ENCODE measurements at regions not wholly inside any gene's neighbourhood (a gene's known extent, or its start where the extent isn't known, plus 50 kb on each side); places are given as distances from the start of the nearest gene placed in this dataset.

DNA sequence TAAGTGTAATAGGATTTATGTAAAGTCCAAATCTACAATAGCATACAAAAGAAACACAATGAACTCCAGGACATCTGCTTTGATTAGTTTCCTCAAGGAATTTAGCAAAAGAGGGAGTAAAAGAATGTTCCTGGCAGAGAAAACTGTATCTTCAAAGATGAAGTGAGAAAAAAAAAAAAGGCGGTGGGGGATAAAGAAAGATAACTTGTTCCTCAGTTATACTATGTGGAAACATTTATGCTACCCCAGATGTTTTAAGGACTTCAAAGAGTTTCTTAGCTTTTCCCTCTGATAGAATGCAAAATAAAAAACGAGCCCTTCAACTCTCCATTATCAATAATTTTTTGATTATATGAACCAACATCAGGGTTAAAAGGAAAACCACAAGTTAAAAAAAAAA is 908.9 kb upstream of the ADGRL2 start:
- no peaks in the 10 kb centered on the region for H3K9me3 ChIP-seq (replicated peaks in 1 of 2; ENCODE audit: control insufficient read depth in 1 of 2, insufficient read depth in 1 of 2, low read length in 2 of 2)
- H3K4me2 ChIP-seq (replicated peaks; ENCODE audit: extremely low read depth, low read length, poor library complexity, severe bottlenecking), result no peak overlapping the region
- TF ChIP-seq, protein P1, sequence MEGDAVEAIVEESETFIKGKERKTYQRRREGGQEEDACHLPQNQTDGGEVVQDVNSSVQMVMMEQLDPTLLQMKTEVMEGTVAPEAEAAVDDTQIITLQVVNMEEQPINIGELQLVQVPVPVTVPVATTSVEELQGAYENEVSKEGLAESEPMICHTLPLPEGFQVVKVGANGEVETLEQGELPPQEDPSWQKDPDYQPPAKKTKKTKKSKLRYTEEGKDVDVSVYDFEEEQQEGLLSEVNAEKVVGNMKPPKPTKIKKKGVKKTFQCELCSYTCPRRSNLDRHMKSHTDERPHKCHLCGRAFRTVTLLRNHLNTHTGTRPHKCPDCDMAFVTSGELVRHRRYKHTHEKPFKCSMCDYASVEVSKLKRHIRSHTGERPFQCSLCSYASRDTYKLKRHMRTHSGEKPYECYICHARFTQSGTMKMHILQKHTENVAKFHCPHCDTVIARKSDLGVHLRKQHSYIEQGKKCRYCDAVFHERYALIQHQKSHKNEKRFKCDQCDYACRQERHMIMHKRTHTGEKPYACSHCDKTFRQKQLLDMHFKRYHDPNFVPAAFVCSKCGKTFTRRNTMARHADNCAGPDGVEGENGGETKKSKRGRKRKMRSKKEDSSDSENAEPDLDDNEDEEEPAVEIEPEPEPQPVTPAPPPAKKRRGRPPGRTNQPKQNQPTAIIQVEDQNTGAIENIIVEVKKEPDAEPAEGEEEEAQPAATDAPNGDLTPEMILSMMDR (IDR thresholded peaks at IDR 0.05), result no peak
- no peak for DNase-seq
- Mint-ChIP-seq H3K27me3 (ENCODE audit: low read depth in 3 of 3) (no peaks in the 10 kb centered on the region), H3K4me1 (peaks cover 8% of the 10 kb centered on the region), H3K4me3 (no peak overlapping the region), H3K27ac (peak overlapping the region in 2 of 7 donors; percentile 11 to 46), H3K9me3 (no peaks in the 10 kb centered on the region), H3K36me3 (no peaks in the 10 kb centered on the region)
- no peaks in the 10 kb centered on the region for H3K36me3 ChIP-seq (replicated peaks in 1 of 2; ENCODE audit: control insufficient read depth in 1 of 2, insufficient read depth in 2 of 2, low read length in 2 of 2)
- H3K27me3 ChIP-seq (ENCODE audit: control insufficient read depth in 2 of 2, insufficient read depth in 2 of 2, low read length in 2 of 2), result no peaks in the 10 kb centered on the region
- H3K27ac ChIP-seq (ENCODE audit: low read depth in 1 of 2, low read length in 2 of 2), result no peak overlapping the region
- intact Hi-C loops (cut with micrococcal nuclease), result no loop called here
- no peak overlapping the region for H3K4me3 ChIP-seq (replicated peaks in 1 of 3; ENCODE audit: low read depth in 2 of 3, low read length in 3 of 3)
- no peaks in the 10 kb centered on the region for H3K4me1 ChIP-seq (ENCODE audit: control insufficient read depth in 1 of 2, insufficient read depth in 2 of 2, low read length in 2 of 2)
- no CpG with 5 or more reads among the region's 2 CpGs for WGBS (ENCODE audit: insufficient coverage)
- no peaks in the 10 kb centered on the region for H4K20me1 ChIP-seq (ENCODE audit: insufficient read depth, low read length)
- H3K79me2 ChIP-seq (ENCODE audit: insufficient read depth, low read length), result no peaks in the 10 kb centered on the region
- H3K9ac ChIP-seq (ENCODE audit: insufficient read depth, low read length, poor library complexity, severe bottlenecking), result no peak overlapping the region
- H2AFZ ChIP-seq (ENCODE audit: insufficient read depth, low read depth, low read length, poor library complexity, severe bottlenecking), result no peak overlapping the region

DNA sequence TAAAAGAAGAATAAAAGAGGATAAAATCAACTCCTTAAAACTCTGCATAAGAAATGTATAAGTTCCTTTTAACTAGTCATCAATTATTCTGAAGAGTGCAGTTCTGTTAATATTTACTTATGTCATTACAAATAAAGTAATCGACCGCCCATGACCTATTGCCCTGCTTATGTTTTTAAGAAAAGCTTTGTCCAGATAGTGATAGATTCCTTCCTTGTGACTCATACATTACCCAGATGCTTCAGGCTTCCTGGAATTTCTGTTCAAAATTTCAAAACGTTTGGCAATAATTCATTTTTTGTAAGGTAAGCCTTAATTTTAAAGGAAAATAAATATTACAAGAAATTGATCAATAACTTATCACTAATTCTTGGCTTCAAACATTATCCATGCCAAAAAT is 918.2 kb upstream of the ADGRL2 start:
- peaks cover 0 to 4% (median 3%) of the 10 kb centered on the region in 7 donors for H3K9me3 Mint-ChIP-seq
- no CpG with 5 or more reads among the region's 3 CpGs for WGBS (ENCODE audit: insufficient coverage)
- Histone ChIP-seq H3K79me2 (ENCODE audit: insufficient read depth, low read length) (no peaks in the 10 kb centered on the region), H3K9me3 (replicated peaks in 1 of 2; ENCODE audit: control insufficient read depth in 1 of 2, insufficient read depth in 1 of 2, low read length in 2 of 2) (no peaks in the 10 kb centered on the region), H3K4me2 (replicated peaks; ENCODE audit: extremely low read depth, low read length, poor library complexity, severe bottlenecking) (no peak overlapping the region), H4K20me1 (ENCODE audit: insufficient read depth, low read length) (no peaks in the 10 kb centered on the region), H3K9ac (ENCODE audit: insufficient read depth, low read length, poor library complexity, severe bottlenecking) (no peak overlapping the region), H3K4me1 (ENCODE audit: control insufficient read depth in 1 of 2, insufficient read depth in 2 of 2, low read length in 2 of 2) (no peaks in the 10 kb centered on the region), H3K36me3 (replicated peaks in 1 of 2; ENCODE audit: control insufficient read depth in 1 of 2, insufficient read depth in 2 of 2, low read length in 2 of 2) (no peaks in the 10 kb centered on the region), H3K4me3 (replicated peaks in 1 of 3; ENCODE audit: low read depth in 2 of 3, low read length in 3 of 3) (no peak overlapping the region), H3K27me3 (ENCODE audit: control insufficient read depth in 2 of 2, insufficient read depth in 2 of 2, low read length in 2 of 2) (no peaks in the 10 kb centered on the region), H2AFZ (ENCODE audit: insufficient read depth, low read depth, low read length, poor library complexity, severe bottlenecking) (no peak overlapping the region), H3K27ac (ENCODE audit: low read depth in 1 of 2, low read length in 2 of 2) (no peak overlapping the region)
- DNase-seq, result no peak
- H3K27me3 Mint-ChIP-seq (ENCODE audit: low read depth in 3 of 3), result no peaks in the 10 kb centered on the region
- intact Hi-C loops (cut with micrococcal nuclease), result no loop called here
- no peaks in the 10 kb centered on the region for H3K36me3 Mint-ChIP-seq
- H3K27ac Mint-ChIP-seq, result no peak overlapping the region
- H3K4me3 Mint-ChIP-seq, result no peak overlapping the region
- no peaks in the 10 kb centered on the region for H3K4me1 Mint-ChIP-seq
- TF ChIP-seq, protein P1 (IDR thresholded peaks at IDR 0.05), result no peak
